ENCODE measurements at regions not wholly inside any gene's neighbourhood (a gene's known extent, or its start where the extent isn't known, plus 50 kb on each side); places are given as distances from the start of the nearest gene placed in this dataset.
A peak's percentile ranks its signal among the peaks of the same experiment; 100 is the strongest.

DNA sequence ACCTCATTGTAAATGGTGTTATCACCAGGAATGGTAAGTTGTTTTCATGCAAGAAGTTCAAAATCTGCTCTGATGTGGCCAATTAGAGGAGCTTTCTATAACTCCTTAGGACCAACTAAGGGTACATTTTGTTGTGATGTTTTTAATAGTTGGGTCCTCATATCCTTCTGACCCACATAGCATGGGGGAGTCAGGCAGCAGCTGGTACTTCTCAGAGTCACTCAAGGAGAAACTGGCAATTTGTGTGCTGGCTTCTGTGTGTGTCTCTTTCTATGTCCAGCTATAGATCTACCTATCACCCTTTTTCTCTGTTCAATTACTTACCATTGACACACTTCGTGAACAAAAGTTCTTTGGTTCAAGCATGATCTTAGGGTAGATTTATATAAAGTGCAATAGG lies 194.3 kb upstream of the TENM3 start:
- H3K4me3 ChIP-seq (ENCODE audit: low read length): no peak overlapping the region
- no peak for DNase-seq (ENCODE audit: low read depth)
- no peak for TF ChIP-seq CTCF (conservative IDR thresholded peaks at IDR 0.05; ENCODE audit: low read length)

- no peak for DNase-seq (ENCODE audit: low read depth)
- TF ChIP-seq CTCF (conservative IDR thresholded peaks at IDR 0.05; ENCODE audit: low read length): no peak
- no peak overlapping the region for H3K4me3 ChIP-seq (ENCODE audit: low read length)
Observed at GRCh38 chr4:182056866-182057265, 186.3 kb upstream of the TENM3 start.

- no peak for TF ChIP-seq CTCF (conservative IDR thresholded peaks at IDR 0.05; ENCODE audit: low read length)
- H3K4me3 ChIP-seq (ENCODE audit: low read length): no peak overlapping the region
- DNase-seq (ENCODE audit: low read depth): no peak
Observed at GRCh38 chr4:182062458-182062857, 180.7 kb upstream of the TENM3 start.

GRCh38 chr4:182062936-182063335 lies 180.3 kb upstream of the TENM3 start:
- peak; percentile 68 for DNase-seq (ENCODE audit: low read depth)
- no peak for TF ChIP-seq CTCF (conservative IDR thresholded peaks at IDR 0.05; ENCODE audit: low read length)
- no peak overlapping the region for H3K4me3 ChIP-seq (ENCODE audit: low read length)

- TF ChIP-seq CTCF (conservative IDR thresholded peaks at IDR 0.05; ENCODE audit: low read length): no peak
- H3K4me3 ChIP-seq (ENCODE audit: low read length): no peak overlapping the region
- DNase-seq (ENCODE audit: low read depth): no peak
Observed at GRCh38 chr4:182063651-182064050, 179.6 kb upstream of the TENM3 start.

GRCh38 chr4:182065255-182065654 lies 177.9 kb upstream of the TENM3 start:
- no peak for TF ChIP-seq CTCF (conservative IDR thresholded peaks at IDR 0.05; ENCODE audit: low read length)
- no peak for DNase-seq (ENCODE audit: low read depth)
- no peak overlapping the region for H3K4me3 ChIP-seq (ENCODE audit: low read length)

GRCh38 chr4:182066037-182066436 lies 177.2 kb upstream of the TENM3 start:
- DNase-seq (ENCODE audit: low read depth): no peak
- TF ChIP-seq CTCF (conservative IDR thresholded peaks at IDR 0.05; ENCODE audit: low read length): no peak
- no peak overlapping the region for H3K4me3 ChIP-seq (ENCODE audit: low read length)
